ENCODE measurements at regions not wholly inside any gene's neighbourhood (a gene's known extent, or its start where the extent isn't known, plus 50 kb on each side); places are given as distances from the start of the nearest gene placed in this dataset.

DNA sequence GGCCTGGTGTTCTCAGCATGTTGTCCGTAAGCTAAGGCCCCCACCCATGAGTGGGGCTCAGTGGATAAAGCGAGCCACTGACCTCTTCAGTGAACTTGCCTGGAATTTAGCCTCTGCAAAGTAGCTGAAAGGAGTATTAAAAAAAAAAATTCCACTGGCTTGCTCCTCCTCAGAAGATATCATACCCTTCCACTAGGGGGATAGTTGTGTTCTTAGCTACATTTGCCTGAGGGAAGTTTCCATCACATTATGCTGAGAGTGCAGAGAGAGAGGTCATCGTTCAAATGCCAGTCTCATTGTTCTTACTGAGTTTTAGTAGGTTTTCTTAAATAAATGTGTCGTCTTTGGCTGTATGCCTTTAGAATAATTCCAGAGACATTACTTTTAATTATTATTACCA, 879.7 kb downstream of the JRKL start:
- TF ChIP-seq, protein P1, sequence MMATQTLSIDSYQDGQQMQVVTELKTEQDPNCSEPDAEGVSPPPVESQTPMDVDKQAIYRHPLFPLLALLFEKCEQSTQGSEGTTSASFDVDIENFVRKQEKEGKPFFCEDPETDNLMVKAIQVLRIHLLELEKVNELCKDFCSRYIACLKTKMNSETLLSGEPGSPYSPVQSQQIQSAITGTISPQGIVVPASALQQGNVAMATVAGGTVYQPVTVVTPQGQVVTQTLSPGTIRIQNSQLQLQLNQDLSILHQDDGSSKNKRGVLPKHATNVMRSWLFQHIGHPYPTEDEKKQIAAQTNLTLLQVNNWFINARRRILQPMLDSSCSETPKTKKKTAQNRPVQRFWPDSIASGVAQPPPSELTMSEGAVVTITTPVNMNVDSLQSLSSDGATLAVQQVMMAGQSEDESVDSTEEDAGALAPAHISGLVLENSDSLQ (IDR thresholded peaks at IDR 0.05): no peak
- TF ChIP-seq BHLHE40 (IDR thresholded peaks at IDR 0.05; ENCODE audit: borderline replicate concordance) (no peak), FOXM1 (IDR thresholded peaks at IDR 0.05; ENCODE audit: borderline replicate concordance) (no peak), ARNT (IDR thresholded peaks at IDR 0.05) (no peak), FOXK2 (IDR thresholded peaks at IDR 0.05) (no peak), ZNF384 (IDR thresholded peaks at IDR 0.05) (no peak), TARDBP (IDR thresholded peaks at IDR 0.05) (no peak), NFRKB (IDR thresholded peaks at IDR 0.05) (no peak), LEF1 (IDR thresholded peaks at IDR 0.05; ENCODE audit: borderline replicate concordance) (no peak), SP1 (IDR thresholded peaks at IDR 0.05) (no peak), FOXA1 (IDR thresholded peaks at IDR 0.05) (no peak), ELF4 (IDR thresholded peaks at IDR 0.05) (no peak), CTBP1 (IDR thresholded peaks at IDR 0.05; ENCODE audit: borderline replicate concordance) (no peak)
